IMR-90 (cell line): ENCODE measurements at regions not wholly inside any gene's neighbourhood (a gene's known extent, or its start where the extent isn't known, plus 50 kb on each side); places are given as distances from the start of the nearest gene placed in this dataset.

ENCODE experiments used
- ATAC-seq: fragments of 200-7000 bp; cut with Tn5 transposase; 2 replicates; pipeline ENCODE4 v1.9.1; 2020; ENCODE audit warnings: low read depth, mild to moderate bottlenecking, moderate library complexity
- BruUV-seq: library from RNA; stranded (reverse); fragments of 400-500 nt; replicated peaks from 2 replicates; lab custom pipeline; 2021; lab: Mats Ljungman, UMichigan
- CTCF ChIA-PET: fragments of 300-600 bp; formaldehyde crosslinking; extraction: SDS; loops from one replicate; lab custom pipeline; 2021; ENCODE audit warnings: antibody characterized with exemption; lab: Yijun Ruan, JAX
- POLR2A ChIA-PET: fragments of 300-600 bp; sonication (Branson Sonifier 250); formaldehyde crosslinking; loops from one replicate; lab custom pipeline; 2022; ENCODE audit warnings: antibody characterized with exemption; ENCODE audit not compliant: unreplicated experiment; lab: Charles Lee
- DNase-seq: peaks from one replicate; pipeline ENCODE4 v3.0.0; 2013
- H2AFZ ChIP-seq: replicated peaks from 2 replicates; pipeline ENCODE3; 2013; ENCODE audit warnings: low read length, mild to moderate bottlenecking; ENCODE audit not compliant: poor library complexity
- H2AK5ac ChIP-seq: 2 replicates; pipeline ENCODE4 v1.6.1; 2013; ENCODE audit warnings: low read depth, low read length, inconsistent platforms
- H2AK9ac ChIP-seq: replicated peaks from 2 replicates; pipeline ENCODE3; 2013; ENCODE audit warnings: mild to moderate bottlenecking, low read depth, low read length, moderate library complexity; ENCODE audit not compliant: poor library complexity
- H2BK120ac ChIP-seq: 2 replicates; pipeline ENCODE4 v1.6.1; 2013; ENCODE audit warnings: low read depth, low read length, inconsistent platforms
- H2BK15ac ChIP-seq: 3 replicates; pipeline ENCODE4 v1.6.1; 2013; ENCODE audit warnings: low read depth, low read length, inconsistent platforms
- H2BK20ac ChIP-seq: 2 replicates; pipeline ENCODE4 v1.6.1; 2013; ENCODE audit warnings: low read depth, mild to moderate bottlenecking, inconsistent platforms, low read length, moderate library complexity
- H2BK5ac ChIP-seq: 2 replicates; pipeline ENCODE4 v1.6.1; 2013; ENCODE audit warnings: mild to moderate bottlenecking, low read depth, low read length, inconsistent platforms; ENCODE audit not compliant: poor library complexity, severe bottlenecking
- H3K14ac ChIP-seq: replicated peaks from 2 replicates; pipeline ENCODE4 v1.6.1; 2013; ENCODE audit warnings: low read depth, low read length, inconsistent platforms
- H3K18ac ChIP-seq: 2 replicates; pipeline ENCODE4 v1.6.1; 2013; ENCODE audit warnings: low read depth, low read length, control low read depth
- H3K23ac ChIP-seq: 2 replicates; pipeline ENCODE4 v1.6.1; 2013; ENCODE audit warnings: low read depth, low read length, inconsistent platforms
- H3K27ac ChIP-seq: 2 replicates; pipeline ENCODE4 v1.5.1; 2013; ENCODE audit warnings: mild to moderate bottlenecking, control low read depth, low read length; ENCODE audit not compliant: insufficient read depth
- H3K27me3 ChIP-seq: 2 replicates; pipeline ENCODE4 v1.6.1; 2013; ENCODE audit warnings: low read length; ENCODE audit not compliant: control insufficient read depth, insufficient read depth
- H3K36me3 ChIP-seq: 2 replicates; pipeline ENCODE4 v1.6.1; 2013; ENCODE audit warnings: low read length, mixed read lengths; ENCODE audit not compliant: control insufficient read depth, insufficient read depth
- H3K4ac ChIP-seq: 2 replicates; pipeline ENCODE4 v1.6.1; 2013; ENCODE audit warnings: low read depth, low read length, inconsistent platforms
- H3K4me1 ChIP-seq: 2 replicates; pipeline ENCODE4 v1.6.1; 2013; ENCODE audit warnings: low read length, mixed read lengths; ENCODE audit not compliant: control insufficient read depth, insufficient read depth
- H3K4me2 ChIP-seq: 2 replicates; pipeline ENCODE4 v1.6.1; 2013; ENCODE audit warnings: low read depth, mild to moderate bottlenecking, control low read depth, low read length, moderate library complexity
- H3K4me3 ChIP-seq: 2 replicates; pipeline ENCODE4 v1.5.1; 2013; ENCODE audit warnings: low read depth, mild to moderate bottlenecking, control low read depth, low read length, moderate library complexity; ENCODE audit not compliant: insufficient read depth
- H3K56ac ChIP-seq: 2 replicates; pipeline ENCODE4 v1.6.1; 2013; ENCODE audit warnings: low read length, inconsistent platforms; ENCODE audit not compliant: insufficient read depth; ENCODE audit errors: extremely low read depth
- H3K79me1 ChIP-seq, 2 experiments: 2 replicates each; pipeline ENCODE4 v1.6.1; 2013; ENCODE audit warnings: low read length in 2 of 2, inconsistent platforms in 1 of 2, low read depth in 1 of 2
- H3K9ac ChIP-seq: 2 replicates; pipeline ENCODE4 v1.6.1; 2013; ENCODE audit warnings: low read depth, low read length, control low read depth
- H3K9me1 ChIP-seq: 2 replicates; pipeline ENCODE4 v1.6.1; 2013; ENCODE audit warnings: low read length, inconsistent platforms; ENCODE audit not compliant: insufficient read depth
- H3K9me3 ChIP-seq: 2 replicates; pipeline ENCODE4 v1.6.1; 2013; ENCODE audit warnings: low read length; ENCODE audit not compliant: control insufficient read depth, insufficient read depth
- H4K20me1 ChIP-seq: 2 replicates; pipeline ENCODE4 v1.6.1; 2013; ENCODE audit warnings: low read length, inconsistent platforms; ENCODE audit not compliant: insufficient read depth
- H4K5ac ChIP-seq: 2 replicates; pipeline ENCODE4 v1.6.1; 2013; ENCODE audit warnings: mild to moderate bottlenecking, low read depth, low read length, control low read depth
- H4K8ac ChIP-seq, 2 experiments: 2 replicates each; pipeline ENCODE4 v1.6.1; 2013; ENCODE audit warnings: low read depth in 2 of 2, low read length in 2 of 2, control low read depth in 1 of 2, inconsistent platforms in 1 of 2
- H4K91ac ChIP-seq: 2 replicates; pipeline ENCODE4 v1.6.1; 2013; ENCODE audit warnings: low read depth, low read length, inconsistent platforms; ENCODE audit not compliant: insufficient read depth
- BHLHE40 ChIP-seq: fragments of 150-350 bp; IDR thresholded peaks from 2 replicates; pipeline ENCODE4 v1.6.1; 2016; ENCODE audit warnings: mild to moderate bottlenecking, low read depth, low read length
- CEBPB ChIP-seq: IDR thresholded peaks from 2 replicates; pipeline ENCODE4 v1.6.1; 2012; ENCODE audit warnings: low read depth, low read length, improper control_type of control experiment
- CHD1 ChIP-seq: IDR thresholded peaks from 2 replicates; pipeline ENCODE4 v1.6.1; 2012; ENCODE audit warnings: low read depth, low read length, improper control_type of control experiment
- FOS ChIP-seq: fragments of 150-350 bp; IDR thresholded peaks from 2 replicates; pipeline ENCODE4 v1.6.1; 2016; ENCODE audit warnings: low read depth, low read length
- MAFK ChIP-seq: IDR thresholded peaks from 2 replicates; pipeline ENCODE4 v1.6.1; 2012; ENCODE audit warnings: low read depth, low read length, improper control_type of control experiment
- MAZ ChIP-seq: IDR thresholded peaks from 2 replicates; pipeline ENCODE4 v1.6.1; 2012; ENCODE audit warnings: low read depth, mild to moderate bottlenecking, low read length, improper control_type of control experiment, moderate library complexity, borderline replicate concordance
- MXI1 ChIP-seq: IDR thresholded peaks from 2 replicates; pipeline ENCODE4 v1.6.1; 2012; ENCODE audit warnings: low read depth, mild to moderate bottlenecking, low read length, moderate library complexity, borderline replicate concordance
- NFE2L2 ChIP-seq: fragments of 150-350 bp; IDR thresholded peaks from 2 replicates; pipeline ENCODE4 v1.6.1; 2016; ENCODE audit warnings: low read depth, mild to moderate bottlenecking, low read length
- POLR2A ChIP-seq: IDR thresholded peaks from 2 replicates; pipeline ENCODE4 v1.6.1; 2012; ENCODE audit warnings: mild to moderate bottlenecking, low read depth, low read length
- RAD21 ChIP-seq: IDR thresholded peaks from 2 replicates; pipeline ENCODE4 v1.6.1; 2012; ENCODE audit warnings: low read length, improper control_type of control experiment
- RCOR1 ChIP-seq: IDR thresholded peaks from 2 replicates; pipeline ENCODE4 v1.6.1; 2012; ENCODE audit warnings: mild to moderate bottlenecking, low read length, improper control_type of control experiment; ENCODE audit not compliant: insufficient replicate concordance
- RFX5 ChIP-seq: IDR thresholded peaks from 2 replicates; pipeline ENCODE4 v1.8.0; 2012; ENCODE audit warnings: low read depth, mild to moderate bottlenecking, low read length, moderate library complexity
- SMC3 ChIP-seq: fragments of 150-350 bp; IDR thresholded peaks from 2 replicates; pipeline ENCODE4 v1.6.1; 2016; ENCODE audit warnings: low read depth, mild to moderate bottlenecking, antibody characterized with exemption, low read length, moderate library complexity
- WGBS, 2 experiments: methylation state at CpG; one replicate each; pipeline versions ENCODE4 v1.1.5 to v1.1.7; 2013; ENCODE audit warnings: missing lambda C conversion rate in 2 of 2; ENCODE audit not compliant: insufficient read length in 1 of 2; ENCODE audit errors: extremely low coverage in 2 of 2; 5-methylcytosine and 5-hydroxymethylcytosine counted together
- dilution Hi-C: fragments of 300-500 bp; cut with HindIII; formaldehyde crosslinking; loops from one replicate; pipeline ENCODE4 v1.14.3; 2018; ENCODE audit warnings: low sequenced_read_pairs; ENCODE audit not compliant: unreplicated experiment
- in situ Hi-C: fragments of 300-500 bp; cut with MboI; formaldehyde crosslinking; loops from 3 replicates; pipeline ENCODE4 v1.14.3; 2019; ENCODE audit warnings: low sequenced_read_pairs, inconsistent platforms, mixed read lengths
- intact Hi-C: fragments of 100-400 bp; cut with micrococcal nuclease; formaldehyde crosslinking; loops from 2 replicates; pipeline ENCODE4 v1.10.0; 2022
- TF ChIP-seq, protein P1 (sequence below): fragments of 150-350 bp; IDR thresholded peaks from 2 replicates; pipeline ENCODE4 v1.6.1; 2016; ENCODE audit warnings: low read depth, mild to moderate bottlenecking, low read length, moderate library complexity, borderline replicate concordance
- TF ChIP-seq, protein P2 (sequence below): fragments of 150-350 bp; IDR thresholded peaks from 2 replicates; pipeline ENCODE4 v1.6.1; 2017; ENCODE audit warnings: mild to moderate bottlenecking, antibody characterized with exemption, low read length, low read depth
- TF ChIP-seq, protein P3 (sequence below): conservative IDR thresholded peaks from 2 replicates; pipeline ENCODE4 v1.5.1; 2012; ENCODE audit warnings: mild to moderate bottlenecking, low read depth, low read length, improper control_type of control experiment

GRCh38 chr20:19958219-19958618, 58.9 kb upstream of the NAA20 start:
- H3K9me3 ChIP-seq: no peaks in the 10 kb centered on the region
- H2AK5ac ChIP-seq: no peak overlapping the region
- no peak overlapping the region for H4K8ac ChIP-seq
- no peak overlapping the region for H3K27ac ChIP-seq
- no peaks in the 10 kb centered on the region for H3K4me1 ChIP-seq
- H4K20me1 ChIP-seq: 0 out of 2 replicates have a peak, but pooled peaks cover 7% of the 10 kb centered on the region
- peaks cover 41 to 64% of the 10 kb centered on the region in 2 experiments for H3K79me1 ChIP-seq
- H2BK15ac ChIP-seq: no peak overlapping the region
- no peak overlapping the region for H2AFZ ChIP-seq
- H3K9ac ChIP-seq: no peak overlapping the region
- POLR2A ChIA-PET: no interaction called here
- H3K27me3 ChIP-seq: no peaks in the 10 kb centered on the region
- no TSS peak for BruUV-seq
- H2BK20ac ChIP-seq: no peak overlapping the region
- peaks cover 11% of the 10 kb centered on the region; the same call in 1 of the 2 replicates for H3K9me1 ChIP-seq
- no peak overlapping the region for H2BK120ac ChIP-seq
- no peak for DNase-seq
- TF ChIP-seq, protein P1, sequence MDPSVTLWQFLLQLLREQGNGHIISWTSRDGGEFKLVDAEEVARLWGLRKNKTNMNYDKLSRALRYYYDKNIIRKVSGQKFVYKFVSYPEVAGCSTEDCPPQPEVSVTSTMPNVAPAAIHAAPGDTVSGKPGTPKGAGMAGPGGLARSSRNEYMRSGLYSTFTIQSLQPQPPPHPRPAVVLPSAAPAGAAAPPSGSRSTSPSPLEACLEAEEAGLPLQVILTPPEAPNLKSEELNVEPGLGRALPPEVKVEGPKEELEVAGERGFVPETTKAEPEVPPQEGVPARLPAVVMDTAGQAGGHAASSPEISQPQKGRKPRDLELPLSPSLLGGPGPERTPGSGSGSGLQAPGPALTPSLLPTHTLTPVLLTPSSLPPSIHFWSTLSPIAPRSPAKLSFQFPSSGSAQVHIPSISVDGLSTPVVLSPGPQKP: no peak
- TF ChIP-seq CHD1: no peak
- no peak for TF ChIP-seq RCOR1
- no peak for TF ChIP-seq RFX5
- no peak for TF ChIP-seq POLR2A
- TF ChIP-seq MAFK: no peak
- TF ChIP-seq BHLHE40: no peak
- no peak for TF ChIP-seq SMC3
- TF ChIP-seq, protein P2, sequence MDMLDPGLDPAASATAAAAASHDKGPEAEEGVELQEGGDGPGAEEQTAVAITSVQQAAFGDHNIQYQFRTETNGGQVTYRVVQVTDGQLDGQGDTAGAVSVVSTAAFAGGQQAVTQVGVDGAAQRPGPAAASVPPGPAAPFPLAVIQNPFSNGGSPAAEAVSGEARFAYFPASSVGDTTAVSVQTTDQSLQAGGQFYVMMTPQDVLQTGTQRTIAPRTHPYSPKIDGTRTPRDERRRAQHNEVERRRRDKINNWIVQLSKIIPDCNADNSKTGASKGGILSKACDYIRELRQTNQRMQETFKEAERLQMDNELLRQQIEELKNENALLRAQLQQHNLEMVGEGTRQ: no peak
- TF ChIP-seq, protein P3, sequence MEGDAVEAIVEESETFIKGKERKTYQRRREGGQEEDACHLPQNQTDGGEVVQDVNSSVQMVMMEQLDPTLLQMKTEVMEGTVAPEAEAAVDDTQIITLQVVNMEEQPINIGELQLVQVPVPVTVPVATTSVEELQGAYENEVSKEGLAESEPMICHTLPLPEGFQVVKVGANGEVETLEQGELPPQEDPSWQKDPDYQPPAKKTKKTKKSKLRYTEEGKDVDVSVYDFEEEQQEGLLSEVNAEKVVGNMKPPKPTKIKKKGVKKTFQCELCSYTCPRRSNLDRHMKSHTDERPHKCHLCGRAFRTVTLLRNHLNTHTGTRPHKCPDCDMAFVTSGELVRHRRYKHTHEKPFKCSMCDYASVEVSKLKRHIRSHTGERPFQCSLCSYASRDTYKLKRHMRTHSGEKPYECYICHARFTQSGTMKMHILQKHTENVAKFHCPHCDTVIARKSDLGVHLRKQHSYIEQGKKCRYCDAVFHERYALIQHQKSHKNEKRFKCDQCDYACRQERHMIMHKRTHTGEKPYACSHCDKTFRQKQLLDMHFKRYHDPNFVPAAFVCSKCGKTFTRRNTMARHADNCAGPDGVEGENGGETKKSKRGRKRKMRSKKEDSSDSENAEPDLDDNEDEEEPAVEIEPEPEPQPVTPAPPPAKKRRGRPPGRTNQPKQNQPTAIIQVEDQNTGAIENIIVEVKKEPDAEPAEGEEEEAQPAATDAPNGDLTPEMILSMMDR: no peak
- TF ChIP-seq CEBPB: no peak
- no peak for TF ChIP-seq NFE2L2
- TF ChIP-seq FOS: no peak
- TF ChIP-seq MAZ: no peak
- no peak for TF ChIP-seq MXI1
- TF ChIP-seq RAD21: no peak
- dilution Hi-C loops: no loop called here
- in situ Hi-C loops: no loop called here
- H3K4me3 ChIP-seq: no peak overlapping the region
- WGBS, 2 experiments: 60% methylated on average over 2 of the region's 3 CpGs; no CpG with 5 or more reads in 1 of the 2 experiments
- no peak overlapping the region for H3K4me2 ChIP-seq
- CTCF ChIA-PET: no interaction called here
- intact Hi-C loops: no loop called here
- no peak overlapping the region for H3K14ac ChIP-seq
- no peak overlapping the region for H2BK5ac ChIP-seq
- peaks cover 49% of the 10 kb centered on the region for H3K36me3 ChIP-seq
- H3K4ac ChIP-seq: no peak overlapping the region
- no peak overlapping the region for H2AK9ac ChIP-seq
- H3K18ac ChIP-seq: no peak overlapping the region
- H3K23ac ChIP-seq: no peak overlapping the region
- no peak for ATAC-seq
- H4K91ac ChIP-seq: no peak overlapping the region
- H4K5ac ChIP-seq: no peak overlapping the region
- no peak overlapping the region for H3K56ac ChIP-seq
